Tibial artery (tissue), 4 donors: ENCODE measurements at regions not wholly inside any gene's neighbourhood (a gene's known extent, or its start where the extent isn't known, plus 50 kb on each side); places are given as distances from the start of the nearest gene placed in this dataset.

Experiments used
- DNase-seq, 2 donors: peaks; one replicate each; pipeline ENCODE4 v3.0.0-alpha.2; 2019
- H3K27ac ChIP-seq, 2 donors: fragments of 200-600 bp; sonication (generic) in 1 of 2; 1 replicate in 1 of 2; 2 replicates in 1 of 2; pipeline ENCODE4 v1.5.1; 2018 to 2019; ENCODE audit warnings: mild to moderate bottlenecking in 1 of 2
- H3K27me3 ChIP-seq, 2 donors: fragments of 200-600 bp; sonication (generic) in 1 of 2; one replicate each; pipeline versions ENCODE4 v1.5.1 to v1.6.0; 2016 to 2019
- H3K36me3 ChIP-seq, 3 donors: fragments of 200-600 bp; sonication (generic) in 2 of 3; one replicate each; pipeline ENCODE4 v1.5.1; 2016 to 2019; ENCODE audit warnings: mild to moderate bottlenecking in 2 of 3
- H3K4me1 ChIP-seq, 4 donors: fragments of 200-600 bp; sonication (generic) in 2 of 4; 1 replicate in 3 of 4; 2 replicates in 1 of 4; pipeline ENCODE4 v1.5.1; 2016 to 2019
- H3K4me3 ChIP-seq, 2 donors: fragments of 200-600 bp; sonication (generic) in 1 of 2; 1 replicate in 1 of 2; 2 replicates in 1 of 2; pipeline ENCODE4 v1.5.1; 2018 to 2019; ENCODE audit warnings: mild to moderate bottlenecking in 2 of 2
- H3K9me3 ChIP-seq, 3 donors: fragments of 200-600 bp; sonication (generic) in 1 of 3; one replicate each; pipeline ENCODE4 v1.5.1; 2016 to 2019
- CTCF ChIP-seq, 2 experiments: fragments of 200-600 bp in 1 of 2; fragments of 450-650 bp in 1 of 2; IDR thresholded peaks; one replicate each; pipeline ENCODE4 v1.5.1; 2017 to 2019; ENCODE audit warnings: antibody characterized with exemption in 2 of 2, mild to moderate bottlenecking in 1 of 2, moderate library complexity in 1 of 2
- intact Hi-C: fragments of 100-400 bp; cut with DNase I; formaldehyde crosslinking; loops from one replicate; pipeline ENCODE4 v1.15.0; 2023; ENCODE audit warnings: low total_unique reads

DNA sequence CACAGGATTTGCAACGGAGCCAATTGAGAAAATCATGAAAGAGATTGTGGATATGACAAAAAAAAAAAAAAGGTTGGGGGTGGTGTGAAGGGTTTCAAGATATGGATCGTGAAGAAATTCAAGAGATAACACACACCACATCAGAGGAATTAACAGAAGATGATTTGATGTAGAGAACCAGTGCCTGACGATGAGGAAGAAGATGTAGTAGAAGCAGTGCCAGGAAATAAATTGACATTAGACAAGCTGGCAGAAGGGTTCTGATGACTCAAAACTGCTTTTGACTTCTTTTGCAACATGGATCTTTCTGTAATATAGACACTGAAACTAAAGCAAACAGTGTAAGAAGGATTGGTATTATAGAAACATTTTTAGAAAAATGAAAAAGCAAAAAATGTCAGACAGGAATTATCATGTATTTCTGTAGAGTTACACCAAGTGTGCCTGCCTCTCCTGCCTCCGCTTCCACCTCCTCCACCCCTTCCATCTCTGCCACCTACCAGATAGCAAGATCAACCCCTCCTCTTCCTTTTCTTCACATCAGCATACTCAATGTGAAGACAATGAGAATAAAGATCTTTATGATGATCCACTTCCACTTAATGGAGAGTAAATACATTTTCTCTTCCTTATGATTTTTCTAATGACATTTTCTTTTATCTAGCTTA lies 127.5 kb upstream of the OTUD4 start:
- no peak for DNase-seq
- no peak overlapping the region for H3K27ac ChIP-seq
- H3K4me1 ChIP-seq = no peaks in the 10 kb centered on the region
- TF ChIP-seq CTCF (IDR thresholded peaks at IDR 0.05) = no peak
- intact Hi-C loops = no loop called here
- H3K36me3 ChIP-seq = no peaks in the 10 kb centered on the region
- H3K4me3 ChIP-seq = no peak overlapping the region
- no peaks in the 10 kb centered on the region for H3K27me3 ChIP-seq
- H3K9me3 ChIP-seq = no peaks in the 10 kb centered on the region

GRCh38 chr4:145307120-145307519 lies 126.7 kb upstream of the OTUD4 start:
- Histone ChIP-seq H3K4me3 (no peak overlapping the region), H3K27me3 (no peaks in the 10 kb centered on the region), H3K36me3 (no peaks in the 10 kb centered on the region), H3K4me1 (no peaks in the 10 kb centered on the region), H3K9me3 (no peaks in the 10 kb centered on the region), H3K27ac (no peak overlapping the region)
- no peak for DNase-seq
- intact Hi-C loops = no loop called here
- TF ChIP-seq CTCF (IDR thresholded peaks at IDR 0.05) = no peak

GRCh38 chr4:145302725-145303124 lies 122.3 kb upstream of the OTUD4 start:
- H3K4me3 ChIP-seq = no peak overlapping the region
- no peaks in the 10 kb centered on the region for H3K27me3 ChIP-seq
- no peaks in the 10 kb centered on the region for H3K9me3 ChIP-seq
- intact Hi-C loops = no loop called here
- no peaks in the 10 kb centered on the region for H3K36me3 ChIP-seq
- DNase-seq = no peak
- H3K4me1 ChIP-seq = no peaks in the 10 kb centered on the region
- TF ChIP-seq CTCF (IDR thresholded peaks at IDR 0.05) = no peak
- no peak overlapping the region for H3K27ac ChIP-seq

- Histone ChIP-seq H3K4me1 (no peaks in the 10 kb centered on the region), H3K36me3 (no peaks in the 10 kb centered on the region), H3K4me3 (no peak overlapping the region), H3K9me3 (no peaks in the 10 kb centered on the region), H3K27me3 (no peaks in the 10 kb centered on the region), H3K27ac (no peak overlapping the region)
- no peak for TF ChIP-seq CTCF (IDR thresholded peaks at IDR 0.05)
- intact Hi-C loops = no loop called here
- no peak for DNase-seq
Observed at GRCh38 chr4:145301386-145302080, 121.1 kb upstream of the OTUD4 start.

DNA sequence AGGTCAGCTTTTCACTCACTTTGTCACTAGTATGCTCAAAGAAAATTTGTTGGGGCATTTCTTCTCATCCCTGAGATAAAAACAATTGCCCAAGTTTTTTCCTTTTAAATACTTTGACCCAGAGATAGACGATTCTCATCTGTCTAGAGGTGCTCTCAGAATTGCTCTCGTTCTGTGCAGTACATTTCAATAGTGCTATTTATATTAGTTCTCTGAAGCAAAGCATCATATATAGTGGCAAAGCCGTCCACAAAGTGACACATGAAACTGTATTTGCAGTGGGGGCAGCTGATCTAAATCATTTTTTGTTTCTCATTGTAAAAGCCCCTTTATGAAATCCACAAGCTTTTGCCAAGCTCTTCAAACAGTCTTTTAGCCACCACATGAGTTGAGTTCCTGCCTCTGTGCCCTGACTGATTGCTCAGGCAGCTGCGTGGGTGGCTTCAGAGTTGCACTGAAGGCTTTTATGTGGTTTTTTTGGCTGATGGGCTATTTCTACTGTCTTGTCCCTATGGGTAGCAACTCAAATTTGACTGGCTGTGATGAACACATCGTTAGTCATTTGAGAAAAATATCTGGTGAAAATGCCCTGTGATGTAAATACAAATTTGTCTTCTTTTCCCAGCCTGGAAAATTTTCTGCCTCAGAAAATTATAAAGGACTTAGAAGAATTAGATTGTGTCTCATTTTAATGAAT lies 119.1 kb upstream of the OTUD4 start:
- intact Hi-C loops = no loop called here
- Histone ChIP-seq H3K9me3 (no peaks in the 10 kb centered on the region), H3K4me1 (no peaks in the 10 kb centered on the region), H3K4me3 (no peak overlapping the region), H3K36me3 (no peaks in the 10 kb centered on the region), H3K27me3 (no peaks in the 10 kb centered on the region), H3K27ac (no peak overlapping the region)
- TF ChIP-seq CTCF (IDR thresholded peaks at IDR 0.05) = no peak
- no peak for DNase-seq
